Osteocyte (in vitro differentiated cells): ENCODE measurements at regions not wholly inside any gene's neighbourhood (a gene's known extent, or its start where the extent isn't known, plus 50 kb on each side); places are given as distances from the start of the nearest gene placed in this dataset.
"Not testable (repeated sequence)": the region's sequence is repeated elsewhere in the genome, so short reads cannot be mapped to it uniquely, and the experiment has no call there.

Experiments used
- DNase-seq: peaks from one replicate; pipeline ENCODE4 v3.0.0; 2021; ENCODE audit warnings: mixed read lengths; ENCODE audit not compliant: unreplicated experiment; ENCODE audit errors: extremely low spot score
- H3K27ac Mint-ChIP-seq: one replicate; pipeline ENCODE4 v1.8.0; 2021; ENCODE audit warnings: mild to moderate bottlenecking, mixed read lengths; ENCODE audit not compliant: unreplicated experiment
- H3K27me3 Mint-ChIP-seq: one replicate; pipeline ENCODE4 v1.8.0; 2021; ENCODE audit warnings: mixed read lengths; ENCODE audit not compliant: unreplicated experiment
- H3K36me3 Mint-ChIP-seq: one replicate; pipeline ENCODE4 v1.8.0; 2021; ENCODE audit warnings: mixed read lengths; ENCODE audit not compliant: unreplicated experiment
- H3K4me1 Mint-ChIP-seq: one replicate; pipeline ENCODE4 v1.8.0; 2021; ENCODE audit warnings: mixed read lengths; ENCODE audit not compliant: unreplicated experiment
- H3K4me3 Mint-ChIP-seq: one replicate; pipeline ENCODE4 v1.8.0; 2021; ENCODE audit warnings: mild to moderate bottlenecking, moderate library complexity, mixed read lengths; ENCODE audit not compliant: unreplicated experiment
- H3K9me3 Mint-ChIP-seq: one replicate; pipeline ENCODE4 v1.8.0; 2021; ENCODE audit warnings: mixed read lengths; ENCODE audit not compliant: unreplicated experiment
- CTCF ChIP-seq: fragments of 200-600 bp; sonication (generic); IDR thresholded peaks from 2 replicates; pipeline ENCODE4 v1.5.0; 2021; ENCODE audit warnings: antibody characterized with exemption, mild to moderate bottlenecking, moderate library complexity

DNA sequence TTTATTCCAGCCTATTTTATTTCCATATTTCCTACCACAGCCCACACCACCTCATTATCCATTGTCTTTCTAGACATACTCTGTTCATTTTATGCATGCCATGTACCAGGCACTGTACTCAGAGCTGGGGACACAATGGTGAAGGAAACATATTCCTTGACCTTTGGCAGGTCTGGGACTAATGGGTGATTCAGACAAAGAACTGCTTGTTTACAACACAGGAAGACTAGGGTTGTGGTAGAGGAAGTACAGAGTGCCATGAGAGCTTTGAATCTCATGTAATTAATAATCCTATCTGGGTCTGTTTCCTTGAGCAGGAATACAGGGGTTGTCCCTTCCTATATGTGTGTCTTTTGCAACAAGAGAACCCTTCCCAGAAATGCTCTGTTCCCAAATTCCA is 75.1 kb upstream of the NUDT10 start:
- Mint-ChIP-seq H3K27ac (no peak overlapping the region), H3K4me1 (no peaks in the 10 kb centered on the region), H3K36me3 (no peaks in the 10 kb centered on the region), H3K27me3 (no peaks in the 10 kb centered on the region), H3K4me3 (no peak overlapping the region), H3K9me3 (peaks cover 21% of the 10 kb centered on the region)
- no peak for DNase-seq
- TF ChIP-seq CTCF, result no peak

- peak; percentile 59 for DNase-seq
- H3K36me3 Mint-ChIP-seq, H3K4me1 Mint-ChIP-seq, H3K27me3 Mint-ChIP-seq, H3K27ac Mint-ChIP-seq, H3K4me3 Mint-ChIP-seq: not testable (repeated sequence)
- H3K9me3 Mint-ChIP-seq, result peaks cover 15% of the 10 kb centered on the region
Observed at GRCh38 chrX:51262271-51262670, 70.4 kb upstream of the NUDT10 start.

DNA sequence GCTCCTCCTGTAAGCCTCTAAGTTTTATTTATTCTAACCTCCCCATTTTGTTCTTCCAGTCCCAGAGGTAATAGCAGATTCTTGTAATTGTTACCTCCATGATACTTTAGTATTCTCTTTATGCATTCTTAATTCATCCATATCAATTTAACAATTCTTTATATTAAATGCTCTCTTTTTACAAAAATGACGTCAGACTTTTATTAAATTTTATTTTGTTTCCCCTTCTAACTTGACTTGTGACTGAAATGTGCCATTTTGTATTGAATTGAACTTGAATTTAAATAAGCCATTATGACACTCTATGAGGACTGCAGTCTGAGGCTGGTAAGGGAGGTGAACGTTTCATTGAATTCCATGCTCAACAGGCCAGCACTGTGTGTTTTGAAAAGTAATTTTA is 60.0 kb upstream of the NUDT10 start:
- Mint-ChIP-seq H3K27ac (no peak overlapping the region), H3K27me3 (no peaks in the 10 kb centered on the region), H3K36me3 (no peaks in the 10 kb centered on the region), H3K9me3 (peaks cover 23% of the 10 kb centered on the region), H3K4me1 (no peaks in the 10 kb centered on the region), H3K4me3 (no peak overlapping the region)
- no peak for TF ChIP-seq CTCF
- no peak for DNase-seq

GRCh38 chrX:51281758-51282318 is 50.8 kb upstream of the NUDT10 start:
- H3K9me3 Mint-ChIP-seq, result peaks cover 6% of the 10 kb centered on the region
- no peak for TF ChIP-seq CTCF
- DNase-seq, result no peak
- H3K4me3 Mint-ChIP-seq, result no peak overlapping the region
- no peaks in the 10 kb centered on the region for H3K27me3 Mint-ChIP-seq
- H3K4me1 Mint-ChIP-seq, result no peaks in the 10 kb centered on the region
- H3K27ac Mint-ChIP-seq, result no peak overlapping the region
- H3K36me3 Mint-ChIP-seq, result no peaks in the 10 kb centered on the region
